Tibial nerve (tissue), 4 donors: ENCODE measurements at regions not wholly inside any gene's neighbourhood (a gene's known extent, or its start where the extent isn't known, plus 50 kb on each side); places are given as distances from the start of the nearest gene placed in this dataset.

ENCODE experiments used
- EP300 ChIP-seq, 2 donors: sonication (generic); formaldehyde crosslinking; IDR thresholded peaks; one replicate each; pipeline ENCODE4 v1.6.1; 2017; ENCODE audit warnings: antibody characterized with exemption in 2 of 2, mild to moderate bottlenecking in 1 of 2
- POLR2A ChIP-seq, 2 donors: fragments of 450-650 bp; IDR thresholded peaks; one replicate each; pipeline ENCODE4 v1.6.1; 2017; ENCODE audit warnings: antibody characterized with exemption in 2 of 2, mild to moderate bottlenecking in 2 of 2, moderate library complexity in 2 of 2
- TF ChIP-seq, protein P1 (sequence below), 5 experiments: fragments of 200-600 bp in 3 of 5; fragments of 450-650 bp in 2 of 5; sonication (generic) in 3 of 5; IDR thresholded peaks; one replicate each; pipeline ENCODE4 v1.5.1; 2016 to 2019; ENCODE audit warnings: antibody characterized with exemption in 5 of 5, mild to moderate bottlenecking in 3 of 5, moderate library complexity in 2 of 5

DNA sequence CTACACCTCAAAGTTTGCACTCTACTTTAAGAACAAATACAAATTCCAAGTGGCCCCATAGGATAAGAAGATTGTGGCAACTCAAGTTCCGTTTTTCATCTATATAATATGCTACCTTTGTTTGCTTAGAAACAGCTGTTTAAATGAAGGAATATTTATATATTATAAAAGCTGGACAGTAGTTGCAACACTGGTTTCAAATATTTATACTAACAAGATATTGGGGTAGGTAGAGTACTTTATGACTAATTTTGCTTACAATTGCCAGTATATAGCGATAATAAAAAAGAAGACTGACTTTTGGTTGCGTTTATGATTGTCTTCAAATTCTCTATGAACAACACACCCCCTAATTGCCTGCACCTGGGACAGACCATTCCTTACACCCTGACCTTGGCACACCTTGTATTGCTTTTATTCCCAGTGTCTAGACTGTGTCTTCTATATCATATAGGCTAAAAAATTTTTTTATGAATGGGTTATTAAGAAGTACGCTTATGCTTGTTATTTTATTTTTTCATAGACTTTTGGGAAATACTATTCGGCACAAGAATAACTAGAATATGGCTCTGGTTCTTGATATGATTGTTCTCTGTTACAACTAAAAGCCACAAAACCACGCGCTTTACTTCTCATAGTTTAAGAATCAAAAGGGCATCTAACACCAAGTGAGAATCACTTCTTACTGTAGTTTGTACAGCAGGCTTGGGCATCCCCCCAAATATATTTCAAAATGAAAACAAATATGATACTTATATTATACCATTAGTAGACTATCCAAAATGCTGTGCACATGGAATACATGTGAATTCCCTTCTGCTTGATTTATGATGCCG, 455.4 kb upstream of the DCN start:
- TF ChIP-seq POLR2A (IDR thresholded peaks at IDR 0.05): no peak
- TF ChIP-seq, protein P1, sequence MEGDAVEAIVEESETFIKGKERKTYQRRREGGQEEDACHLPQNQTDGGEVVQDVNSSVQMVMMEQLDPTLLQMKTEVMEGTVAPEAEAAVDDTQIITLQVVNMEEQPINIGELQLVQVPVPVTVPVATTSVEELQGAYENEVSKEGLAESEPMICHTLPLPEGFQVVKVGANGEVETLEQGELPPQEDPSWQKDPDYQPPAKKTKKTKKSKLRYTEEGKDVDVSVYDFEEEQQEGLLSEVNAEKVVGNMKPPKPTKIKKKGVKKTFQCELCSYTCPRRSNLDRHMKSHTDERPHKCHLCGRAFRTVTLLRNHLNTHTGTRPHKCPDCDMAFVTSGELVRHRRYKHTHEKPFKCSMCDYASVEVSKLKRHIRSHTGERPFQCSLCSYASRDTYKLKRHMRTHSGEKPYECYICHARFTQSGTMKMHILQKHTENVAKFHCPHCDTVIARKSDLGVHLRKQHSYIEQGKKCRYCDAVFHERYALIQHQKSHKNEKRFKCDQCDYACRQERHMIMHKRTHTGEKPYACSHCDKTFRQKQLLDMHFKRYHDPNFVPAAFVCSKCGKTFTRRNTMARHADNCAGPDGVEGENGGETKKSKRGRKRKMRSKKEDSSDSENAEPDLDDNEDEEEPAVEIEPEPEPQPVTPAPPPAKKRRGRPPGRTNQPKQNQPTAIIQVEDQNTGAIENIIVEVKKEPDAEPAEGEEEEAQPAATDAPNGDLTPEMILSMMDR (IDR thresholded peaks at IDR 0.05): no peak
- no peak for TF ChIP-seq EP300 (IDR thresholded peaks at IDR 0.05)
